Panc1 (cell line): ENCODE measurements at regions not wholly inside any gene's neighbourhood (a gene's known extent, or its start where the extent isn't known, plus 50 kb on each side); places are given as distances from the start of the nearest gene placed in this dataset.
"Not testable (repeated sequence)": the region's sequence is repeated elsewhere in the genome, so short reads cannot be mapped to it uniquely, and the experiment has no call there.

Experiments used
- ATAC-seq: fragments of 200-7000 bp; cut with Tn5 transposase; 2 replicates; pipeline ENCODE4 v1.9.1; 2020; ENCODE audit warnings: mild to moderate bottlenecking, moderate library complexity
- BruUV-seq: library from RNA; stranded (reverse); fragments of 400-500 nt; replicated peaks from 2 replicates; lab custom pipeline; 2021; lab: Mats Ljungman, UMichigan
- CTCF ChIA-PET: fragments of 300-600 bp; sonication (Branson Sonifier 250); formaldehyde crosslinking; loops from one replicate; lab custom pipeline; 2022; ENCODE audit warnings: antibody characterized with exemption; lab: Charles Lee
- POLR2A ChIA-PET: fragments of 300-600 bp; sonication (Branson Sonifier 250); formaldehyde crosslinking; loops from one replicate; lab custom pipeline; 2022; ENCODE audit warnings: antibody characterized with exemption; lab: Charles Lee
- DNase-seq: peaks from one replicate; pipeline ENCODE4 v3.0.0-alpha.2; 2010; ENCODE audit warnings: low read depth, low spot score
- H3K27ac ChIP-seq: 2 replicates; pipeline ENCODE4 v1.5.1; 2011; ENCODE audit warnings: mild to moderate bottlenecking, low read length, inconsistent platforms
- H3K27me3 ChIP-seq: fragments of 200-500 bp; sonication (Bioruptor generic); 2 replicates; pipeline ENCODE4 v1.6.0; 2014; ENCODE audit warnings: low read length, inconsistent platforms; ENCODE audit not compliant: control insufficient read depth, insufficient read depth
- H3K36me3 ChIP-seq: fragments of 200-500 bp; sonication (Bioruptor generic); 2 replicates; pipeline ENCODE4 v1.5.1; 2014; ENCODE audit warnings: inconsistent platforms, mild to moderate bottlenecking, low read length, moderate library complexity; ENCODE audit not compliant: control insufficient read depth, insufficient read depth
- H3K4me1 ChIP-seq: 2 replicates; pipeline ENCODE4 v1.5.1; 2011; ENCODE audit warnings: inconsistent platforms, mild to moderate bottlenecking, low read length, moderate library complexity; ENCODE audit not compliant: control insufficient read depth, insufficient read depth
- H3K4me3 ChIP-seq, 2 experiments: 2 replicates each; pipeline ENCODE4 v1.5.1; 2011 to 2012; ENCODE audit warnings: low read depth in 2 of 2, low read length in 2 of 2, mild to moderate bottlenecking in 2 of 2, inconsistent platforms in 1 of 2, moderate library complexity in 1 of 2
- H3K9me3 ChIP-seq: fragments of 200-500 bp; sonication (Bioruptor generic); 2 replicates; pipeline ENCODE4 v1.5.1; 2014; ENCODE audit warnings: low read depth, mild to moderate bottlenecking, inconsistent platforms, low read length, moderate library complexity; ENCODE audit not compliant: control insufficient read depth, insufficient read depth
- POLR2AphosphoS5 ChIP-seq: IDR thresholded peaks from 2 replicates; pipeline ENCODE4 v1.6.1; 2012; ENCODE audit warnings: mild to moderate bottlenecking, low read depth, low read length, moderate library complexity
- SIN3A ChIP-seq: IDR thresholded peaks from 2 replicates; pipeline ENCODE4 v1.6.1; 2012; ENCODE audit warnings: low read depth, mild to moderate bottlenecking, low read length, moderate library complexity, borderline replicate concordance; ENCODE audit not compliant: insufficient read depth
- TCF7L2 ChIP-seq: IDR thresholded peaks from 2 replicates; pipeline ENCODE4 v1.6.1; 2011; ENCODE audit warnings: mild to moderate bottlenecking, low read depth, low read length, inconsistent platforms
- in situ Hi-C: cut with HindIII; loops from 2 replicates; pipeline ENCODE4 v1.10.0; 2016; ENCODE audit warnings: low sequenced_read_pairs, low pct_unique_long_range_greater_than_20kb
- intact Hi-C: fragments of 100-400 bp; cut with micrococcal nuclease; formaldehyde crosslinking; loops from one replicate; pipeline ENCODE4 v1.10.0; 2022; ENCODE audit not compliant: unreplicated experiment
- TF ChIP-seq, protein P1 (sequence below), 2 experiments: IDR thresholded peaks; 2 replicates each; pipeline ENCODE4 v1.6.1; 2011 to 2012; ENCODE audit warnings: low read depth in 2 of 2, control low read depth in 1 of 2, low read length in 1 of 2, mild to moderate bottlenecking in 1 of 2, moderate library complexity in 1 of 2; ENCODE audit not compliant: insufficient read depth in 1 of 2
- TF ChIP-seq, protein P2 (sequence below): fragments of 450-650 bp; IDR thresholded peaks from 2 replicates; pipeline ENCODE4 v1.5.1; 2017; ENCODE audit warnings: mild to moderate bottlenecking

DNA sequence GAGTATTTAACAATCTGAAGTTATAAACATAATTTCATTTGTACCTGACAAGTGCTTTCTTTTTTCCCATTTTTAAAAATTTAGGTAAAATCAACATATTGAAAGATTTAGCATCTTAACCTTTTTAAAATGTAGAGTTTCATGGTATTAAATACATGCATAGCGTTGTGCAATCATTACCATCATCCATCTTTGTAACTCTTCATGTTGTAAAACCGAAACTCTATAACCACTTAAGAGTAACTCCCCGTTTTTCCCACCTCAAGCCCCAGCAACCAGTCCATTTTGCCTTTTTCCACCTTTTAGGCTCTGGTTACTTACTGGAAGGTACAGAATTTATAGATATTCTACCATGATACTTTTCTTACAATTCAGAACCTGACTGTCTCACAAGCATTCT lies 892.5 kb downstream of the DNAJB9 start:
- in situ Hi-C loops (no loop called here), intact Hi-C loops (no loop called here)
- Histone ChIP-seq H3K4me3 (no peak overlapping the region), H3K9me3 (no peaks in the 10 kb centered on the region), H3K27ac (no peak overlapping the region), H3K36me3 (no peaks in the 10 kb centered on the region), H3K27me3 (no peaks in the 10 kb centered on the region), H3K4me1 (no peaks in the 10 kb centered on the region)
- POLR2A ChIA-PET, result no interaction called here
- DNase-seq, result no peak
- TF ChIP-seq TCF7L2 (no peak), POLR2AphosphoS5 (no peak), SIN3A (no peak)
- TF ChIP-seq, protein P1, sequence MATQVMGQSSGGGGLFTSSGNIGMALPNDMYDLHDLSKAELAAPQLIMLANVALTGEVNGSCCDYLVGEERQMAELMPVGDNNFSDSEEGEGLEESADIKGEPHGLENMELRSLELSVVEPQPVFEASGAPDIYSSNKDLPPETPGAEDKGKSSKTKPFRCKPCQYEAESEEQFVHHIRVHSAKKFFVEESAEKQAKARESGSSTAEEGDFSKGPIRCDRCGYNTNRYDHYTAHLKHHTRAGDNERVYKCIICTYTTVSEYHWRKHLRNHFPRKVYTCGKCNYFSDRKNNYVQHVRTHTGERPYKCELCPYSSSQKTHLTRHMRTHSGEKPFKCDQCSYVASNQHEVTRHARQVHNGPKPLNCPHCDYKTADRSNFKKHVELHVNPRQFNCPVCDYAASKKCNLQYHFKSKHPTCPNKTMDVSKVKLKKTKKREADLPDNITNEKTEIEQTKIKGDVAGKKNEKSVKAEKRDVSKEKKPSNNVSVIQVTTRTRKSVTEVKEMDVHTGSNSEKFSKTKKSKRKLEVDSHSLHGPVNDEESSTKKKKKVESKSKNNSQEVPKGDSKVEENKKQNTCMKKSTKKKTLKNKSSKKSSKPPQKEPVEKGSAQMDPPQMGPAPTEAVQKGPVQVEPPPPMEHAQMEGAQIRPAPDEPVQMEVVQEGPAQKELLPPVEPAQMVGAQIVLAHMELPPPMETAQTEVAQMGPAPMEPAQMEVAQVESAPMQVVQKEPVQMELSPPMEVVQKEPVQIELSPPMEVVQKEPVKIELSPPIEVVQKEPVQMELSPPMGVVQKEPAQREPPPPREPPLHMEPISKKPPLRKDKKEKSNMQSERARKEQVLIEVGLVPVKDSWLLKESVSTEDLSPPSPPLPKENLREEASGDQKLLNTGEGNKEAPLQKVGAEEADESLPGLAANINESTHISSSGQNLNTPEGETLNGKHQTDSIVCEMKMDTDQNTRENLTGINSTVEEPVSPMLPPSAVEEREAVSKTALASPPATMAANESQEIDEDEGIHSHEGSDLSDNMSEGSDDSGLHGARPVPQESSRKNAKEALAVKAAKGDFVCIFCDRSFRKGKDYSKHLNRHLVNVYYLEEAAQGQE (IDR thresholded peaks at IDR 0.05; ENCODE audit: insufficient read depth in 1 of 2, low read depth in 2 of 2, low read length in 1 of 2), result no peak
- TF ChIP-seq, protein P2, sequence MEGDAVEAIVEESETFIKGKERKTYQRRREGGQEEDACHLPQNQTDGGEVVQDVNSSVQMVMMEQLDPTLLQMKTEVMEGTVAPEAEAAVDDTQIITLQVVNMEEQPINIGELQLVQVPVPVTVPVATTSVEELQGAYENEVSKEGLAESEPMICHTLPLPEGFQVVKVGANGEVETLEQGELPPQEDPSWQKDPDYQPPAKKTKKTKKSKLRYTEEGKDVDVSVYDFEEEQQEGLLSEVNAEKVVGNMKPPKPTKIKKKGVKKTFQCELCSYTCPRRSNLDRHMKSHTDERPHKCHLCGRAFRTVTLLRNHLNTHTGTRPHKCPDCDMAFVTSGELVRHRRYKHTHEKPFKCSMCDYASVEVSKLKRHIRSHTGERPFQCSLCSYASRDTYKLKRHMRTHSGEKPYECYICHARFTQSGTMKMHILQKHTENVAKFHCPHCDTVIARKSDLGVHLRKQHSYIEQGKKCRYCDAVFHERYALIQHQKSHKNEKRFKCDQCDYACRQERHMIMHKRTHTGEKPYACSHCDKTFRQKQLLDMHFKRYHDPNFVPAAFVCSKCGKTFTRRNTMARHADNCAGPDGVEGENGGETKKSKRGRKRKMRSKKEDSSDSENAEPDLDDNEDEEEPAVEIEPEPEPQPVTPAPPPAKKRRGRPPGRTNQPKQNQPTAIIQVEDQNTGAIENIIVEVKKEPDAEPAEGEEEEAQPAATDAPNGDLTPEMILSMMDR, result no peak
- no peak for ATAC-seq
- CTCF ChIA-PET, result no interaction called here
- no TSS peak for BruUV-seq

DNA sequence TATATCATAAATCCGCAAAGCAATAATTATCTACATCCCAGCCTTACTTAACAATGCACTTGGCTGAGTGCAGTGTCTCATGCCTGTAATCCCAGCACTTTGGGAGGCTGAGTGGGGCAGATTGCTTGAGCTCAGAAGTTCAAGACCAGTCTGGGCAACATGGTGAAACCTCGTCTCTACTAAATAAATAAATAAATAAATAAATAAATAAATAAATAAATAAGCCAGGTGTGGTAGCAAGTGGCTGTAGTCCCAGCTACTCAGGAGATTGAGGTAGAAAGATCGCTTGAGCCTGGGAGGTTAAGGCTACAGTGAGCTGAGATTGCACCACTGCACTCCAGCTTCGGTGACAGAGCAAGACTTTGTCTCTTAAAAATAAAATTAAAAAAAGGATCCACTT lies 898.1 kb downstream of the DNAJB9 start:
- H3K27me3 ChIP-seq, DNase-seq, POLR2A ChIA-PET, H3K9me3 ChIP-seq, BruUV-seq, in situ Hi-C loops, ATAC-seq, H3K27ac ChIP-seq, H3K36me3 ChIP-seq, H3K4me1 ChIP-seq, intact Hi-C loops, H3K4me3 ChIP-seq: not testable (repeated sequence)
- CTCF ChIA-PET, result interaction anchor here (0.6 kb wide), 1 partner anchor 554 kb away, joined by 4 read pairs; no protein-coding TSS in a partner anchor

DNA sequence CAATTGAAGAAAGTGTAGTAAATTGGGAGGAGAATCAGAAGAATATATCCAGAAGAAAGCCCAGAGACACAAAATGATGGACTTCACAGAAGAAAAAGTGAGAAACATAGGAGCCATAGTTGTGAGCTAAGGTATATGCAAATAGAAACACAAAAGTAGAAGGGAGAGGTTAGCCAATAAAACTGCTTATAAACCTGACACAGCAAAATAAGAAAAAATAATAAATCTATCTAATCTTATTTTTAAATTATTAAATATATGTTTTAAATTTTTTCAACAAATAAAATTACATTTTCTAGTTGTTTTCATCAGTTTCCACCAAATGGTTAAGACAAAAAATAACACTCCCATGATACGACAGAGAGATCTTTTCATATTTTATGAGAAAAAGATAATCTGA lies 903.5 kb downstream of the DNAJB9 start:
- ChIA-PET POLR2A (no interaction called here), CTCF (no interaction called here)
- no peaks in the 10 kb centered on the region for H3K9me3 ChIP-seq
- no peaks in the 10 kb centered on the region for H3K4me1 ChIP-seq
- DNase-seq (no peak), ATAC-seq (no peak)
- TF ChIP-seq, protein P2, result no peak
- TF ChIP-seq POLR2AphosphoS5, result no peak
- TF ChIP-seq TCF7L2, result no peak
- no peak for TF ChIP-seq SIN3A
- TF ChIP-seq, protein P1 (IDR thresholded peaks at IDR 0.05; ENCODE audit: insufficient read depth in 1 of 2, low read depth in 2 of 2, low read length in 1 of 2), result no peak
- no peak overlapping the region for H3K27ac ChIP-seq
- BruUV-seq, result no TSS peak
- in situ Hi-C loops (no loop called here), intact Hi-C loops (no loop called here)
- H3K27me3 ChIP-seq, result no peaks in the 10 kb centered on the region
- no peak overlapping the region for H3K4me3 ChIP-seq
- no peaks in the 10 kb centered on the region for H3K36me3 ChIP-seq
